WTC11 (cell line): ENCODE measurements at regions not wholly inside any gene's neighbourhood (a gene's known extent, or its start where the extent isn't known, plus 50 kb on each side); places are given as distances from the start of the nearest gene placed in this dataset.

ENCODE experiments used
- ATAC-seq: fragments of 200-7000 bp; cut with Tn5 transposase; 2 replicates; pipeline ENCODE4 v1.10.0; 2021; ENCODE audit warnings: mild to moderate bottlenecking, moderate library complexity
- CTCF ChIA-PET: fragments of 300-600 bp; sonication (Branson Sonifier 250); formaldehyde crosslinking; loops from one replicate; lab custom pipeline; 2021; ENCODE audit warnings: antibody characterized with exemption; lab: Charles Lee
- POLR2A ChIA-PET: fragments of 350-600 bp; sonication (Branson Sonifier 250); formaldehyde crosslinking; loops from one replicate; lab custom pipeline; 2021; ENCODE audit warnings: antibody characterized with exemption; lab: Charles Lee
- DNase-seq: peaks from one replicate; pipeline ENCODE4 v3.0.0; 2021; ENCODE audit warnings: low spot score
- H3K27ac Mint-ChIP-seq: 2 replicates; pipeline ENCODE4 v1.8.0; 2021; ENCODE audit warnings: mixed read lengths
- H3K27me3 Mint-ChIP-seq: 2 replicates; pipeline ENCODE4 v1.8.0; 2021; ENCODE audit warnings: low read depth, mild to moderate bottlenecking, moderate library complexity, mixed read lengths
- H3K36me3 Mint-ChIP-seq: 2 replicates; pipeline ENCODE4 v1.8.0; 2021; ENCODE audit warnings: mixed read lengths
- H3K4me1 Mint-ChIP-seq: 2 replicates; pipeline ENCODE4 v1.8.0; 2022; ENCODE audit warnings: mixed read lengths
- H3K4me3 Mint-ChIP-seq: 2 replicates; pipeline ENCODE4 v1.8.0; 2021; ENCODE audit warnings: mild to moderate bottlenecking, moderate library complexity, mixed read lengths
- H3K9me3 Mint-ChIP-seq: 2 replicates; pipeline ENCODE4 v1.8.0; 2021; ENCODE audit warnings: mixed read lengths
- AR ChIP-seq: fragments of 250-450 bp; sonication (Bioruptor Pico); IDR thresholded peaks from 2 replicates; pipeline ENCODE4 v1.9.0; 2021; ENCODE audit warnings: mild to moderate bottlenecking
- ELF4 ChIP-seq: sonication (generic); formaldehyde crosslinking; IDR thresholded peaks from 2 replicates; pipeline ENCODE4 v1.8.1; 2022; ENCODE audit warnings: low read depth, mild to moderate bottlenecking, moderate library complexity, missing genetic modification reagents
- ESRRA ChIP-seq: sonication (generic); formaldehyde crosslinking; IDR thresholded peaks from 2 replicates; pipeline ENCODE4 v1.8.1; 2022; ENCODE audit warnings: mild to moderate bottlenecking, missing genetic modification reagents, borderline replicate concordance
- IRF2 ChIP-seq: sonication (generic); formaldehyde crosslinking; IDR thresholded peaks from 2 replicates; pipeline ENCODE4 v1.8.0; 2022; ENCODE audit warnings: low read depth, missing genetic modification reagents, borderline replicate concordance
- JAZF1 ChIP-seq: fragments of 250-450 bp; sonication (Bioruptor Pico); IDR thresholded peaks from 2 replicates; pipeline ENCODE4 v1.9.0; 2021; ENCODE audit warnings: moderate library complexity, mild to moderate bottlenecking, inconsistent platforms
- NFATC4 ChIP-seq: fragments of 250-450 bp; sonication (Bioruptor Pico); IDR thresholded peaks from 2 replicates; pipeline ENCODE4 v1.9.0; 2021; ENCODE audit warnings: mild to moderate bottlenecking
- RELA ChIP-seq: sonication (generic); formaldehyde crosslinking; IDR thresholded peaks from 2 replicates; pipeline ENCODE4 v1.8.1; 2022; ENCODE audit warnings: missing genetic modification reagents, mild to moderate bottlenecking, borderline replicate concordance
- SMAD3 ChIP-seq: sonication (generic); formaldehyde crosslinking; IDR thresholded peaks from 2 replicates; pipeline ENCODE4 v1.8.0; 2022; ENCODE audit warnings: missing genetic modification reagents, mild to moderate bottlenecking, borderline replicate concordance
- USF2 ChIP-seq: sonication (generic); formaldehyde crosslinking; IDR thresholded peaks from 2 replicates; pipeline ENCODE4 v1.8.1; 2023; ENCODE audit warnings: mild to moderate bottlenecking, missing genetic modification reagents, moderate library complexity
- ZNF121 ChIP-seq: sonication (generic); formaldehyde crosslinking; IDR thresholded peaks from 2 replicates; pipeline ENCODE4 v1.8.0; 2023; ENCODE audit warnings: missing genetic modification reagents
- ZNF263 ChIP-seq: sonication (generic); formaldehyde crosslinking; IDR thresholded peaks from 2 replicates; pipeline ENCODE4 v1.8.1; 2022; ENCODE audit warnings: low read depth, mild to moderate bottlenecking, moderate library complexity, missing genetic modification reagents
- TF ChIP-seq, protein P1 (sequence below): sonication (generic); formaldehyde crosslinking; conservative IDR thresholded peaks from 2 replicates; pipeline ENCODE4 v1.8.1; 2023; ENCODE audit warnings: mild to moderate bottlenecking, low read depth, missing genetic modification reagents, moderate library complexity
- TF ChIP-seq, protein P2 (sequence below): sonication (generic); formaldehyde crosslinking; IDR thresholded peaks from 2 replicates; pipeline ENCODE4 v1.8.0; 2022; ENCODE audit warnings: mild to moderate bottlenecking, missing genetic modification reagents
- TF ChIP-seq, protein P3 (sequence below): sonication (generic); formaldehyde crosslinking; IDR thresholded peaks from 2 replicates; pipeline ENCODE4 v1.8.0; 2023; ENCODE audit warnings: missing genetic modification reagents
- TF ChIP-seq, protein P4 (sequence below): sonication (generic); formaldehyde crosslinking; IDR thresholded peaks from 2 replicates; pipeline ENCODE4 v1.8.1; 2023; ENCODE audit warnings: mild to moderate bottlenecking, missing genetic modification reagents, moderate library complexity
- TF ChIP-seq, protein P5 (sequence below): sonication (generic); formaldehyde crosslinking; IDR thresholded peaks from 2 replicates; pipeline ENCODE4 v1.8.1; 2022; ENCODE audit warnings: mild to moderate bottlenecking, moderate library complexity, missing genetic modification reagents

- TF ChIP-seq, protein P1, sequence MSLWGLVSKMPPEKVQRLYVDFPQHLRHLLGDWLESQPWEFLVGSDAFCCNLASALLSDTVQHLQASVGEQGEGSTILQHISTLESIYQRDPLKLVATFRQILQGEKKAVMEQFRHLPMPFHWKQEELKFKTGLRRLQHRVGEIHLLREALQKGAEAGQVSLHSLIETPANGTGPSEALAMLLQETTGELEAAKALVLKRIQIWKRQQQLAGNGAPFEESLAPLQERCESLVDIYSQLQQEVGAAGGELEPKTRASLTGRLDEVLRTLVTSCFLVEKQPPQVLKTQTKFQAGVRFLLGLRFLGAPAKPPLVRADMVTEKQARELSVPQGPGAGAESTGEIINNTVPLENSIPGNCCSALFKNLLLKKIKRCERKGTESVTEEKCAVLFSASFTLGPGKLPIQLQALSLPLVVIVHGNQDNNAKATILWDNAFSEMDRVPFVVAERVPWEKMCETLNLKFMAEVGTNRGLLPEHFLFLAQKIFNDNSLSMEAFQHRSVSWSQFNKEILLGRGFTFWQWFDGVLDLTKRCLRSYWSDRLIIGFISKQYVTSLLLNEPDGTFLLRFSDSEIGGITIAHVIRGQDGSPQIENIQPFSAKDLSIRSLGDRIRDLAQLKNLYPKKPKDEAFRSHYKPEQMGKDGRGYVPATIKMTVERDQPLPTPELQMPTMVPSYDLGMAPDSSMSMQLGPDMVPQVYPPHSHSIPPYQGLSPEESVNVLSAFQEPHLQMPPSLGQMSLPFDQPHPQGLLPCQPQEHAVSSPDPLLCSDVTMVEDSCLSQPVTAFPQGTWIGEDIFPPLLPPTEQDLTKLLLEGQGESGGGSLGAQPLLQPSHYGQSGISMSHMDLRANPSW = no peak
- TF ChIP-seq, all 79 proteins: peak for 0
Measured at GRCh38 chrX:45758738-45759397, 558.2 kb upstream of the DIPK2B start (continued).

DNA sequence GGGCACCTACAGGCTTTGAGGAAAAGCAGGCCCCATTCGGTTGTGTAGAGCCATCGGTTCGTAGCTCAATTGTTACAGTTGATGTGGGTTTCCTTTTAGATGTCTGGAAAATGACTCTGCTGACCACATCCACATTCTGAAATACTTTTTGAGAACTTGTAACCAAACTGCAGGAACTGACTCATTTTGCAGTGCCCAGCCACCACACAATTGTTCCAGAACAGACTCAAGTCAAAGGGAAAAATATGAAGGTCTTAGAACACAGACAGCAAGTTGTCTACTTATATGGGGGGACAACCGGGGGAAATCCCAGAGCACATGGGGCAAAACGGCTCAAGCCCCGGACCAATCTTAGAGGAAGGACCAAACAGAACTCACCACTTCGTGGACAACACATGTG, 557.6 kb upstream of the DIPK2B start:
- ChIA-PET CTCF (no interaction called here), POLR2A (no interaction called here)
- no peak overlapping the region for H3K27ac Mint-ChIP-seq
- no peaks in the 10 kb centered on the region for H3K9me3 Mint-ChIP-seq
- H3K36me3 Mint-ChIP-seq = peaks cover 12% of the 10 kb centered on the region; the same call in 1 of the 2 replicates
- TF ChIP-seq, protein P2, sequence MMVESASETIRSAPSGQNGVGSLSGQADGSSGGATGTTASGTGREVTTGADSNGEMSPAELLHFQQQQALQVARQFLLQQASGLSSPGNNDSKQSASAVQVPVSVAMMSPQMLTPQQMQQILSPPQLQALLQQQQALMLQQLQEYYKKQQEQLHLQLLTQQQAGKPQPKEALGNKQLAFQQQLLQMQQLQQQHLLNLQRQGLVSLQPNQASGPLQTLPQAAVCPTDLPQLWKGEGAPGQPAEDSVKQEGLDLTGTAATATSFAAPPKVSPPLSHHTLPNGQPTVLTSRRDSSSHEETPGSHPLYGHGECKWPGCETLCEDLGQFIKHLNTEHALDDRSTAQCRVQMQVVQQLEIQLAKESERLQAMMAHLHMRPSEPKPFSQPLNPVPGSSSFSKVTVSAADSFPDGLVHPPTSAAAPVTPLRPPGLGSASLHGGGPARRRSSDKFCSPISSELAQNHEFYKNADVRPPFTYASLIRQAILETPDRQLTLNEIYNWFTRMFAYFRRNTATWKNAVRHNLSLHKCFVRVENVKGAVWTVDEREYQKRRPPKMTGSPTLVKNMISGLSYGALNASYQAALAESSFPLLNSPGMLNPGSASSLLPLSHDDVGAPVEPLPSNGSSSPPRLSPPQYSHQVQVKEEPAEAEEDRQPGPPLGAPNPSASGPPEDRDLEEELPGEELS (CRISPR knock-in tag) = no peak
- TF ChIP-seq, protein P3, sequence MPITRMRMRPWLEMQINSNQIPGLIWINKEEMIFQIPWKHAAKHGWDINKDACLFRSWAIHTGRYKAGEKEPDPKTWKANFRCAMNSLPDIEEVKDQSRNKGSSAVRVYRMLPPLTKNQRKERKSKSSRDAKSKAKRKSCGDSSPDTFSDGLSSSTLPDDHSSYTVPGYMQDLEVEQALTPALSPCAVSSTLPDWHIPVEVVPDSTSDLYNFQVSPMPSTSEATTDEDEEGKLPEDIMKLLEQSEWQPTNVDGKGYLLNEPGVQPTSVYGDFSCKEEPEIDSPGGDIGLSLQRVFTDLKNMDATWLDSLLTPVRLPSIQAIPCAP (CRISPR knock-in tag) = no peak
- TF ChIP-seq ZNF263 (CRISPR knock-in tag) (no peak), ELF4 (CRISPR knock-in tag) (no peak), ZNF121 (CRISPR knock-in tag) (no peak), NFATC4 (CRISPR knock-in tag) (no peak)
- TF ChIP-seq, protein P4, sequence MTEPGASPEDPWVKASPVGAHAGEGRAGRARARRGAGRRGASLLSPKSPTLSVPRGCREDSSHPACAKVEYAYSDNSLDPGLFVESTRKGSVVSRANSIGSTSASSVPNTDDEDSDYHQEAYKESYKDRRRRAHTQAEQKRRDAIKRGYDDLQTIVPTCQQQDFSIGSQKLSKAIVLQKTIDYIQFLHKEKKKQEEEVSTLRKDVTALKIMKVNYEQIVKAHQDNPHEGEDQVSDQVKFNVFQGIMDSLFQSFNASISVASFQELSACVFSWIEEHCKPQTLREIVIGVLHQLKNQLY = no peak
- TF ChIP-seq, all 79 proteins: peak for 0
- H3K4me1 Mint-ChIP-seq = peaks cover 46% of the 10 kb centered on the region
- no peaks in the 10 kb centered on the region for H3K27me3 Mint-ChIP-seq
- no peak overlapping the region for H3K4me3 Mint-ChIP-seq
- DNase-seq (no peak), ATAC-seq (no peak)

DNA sequence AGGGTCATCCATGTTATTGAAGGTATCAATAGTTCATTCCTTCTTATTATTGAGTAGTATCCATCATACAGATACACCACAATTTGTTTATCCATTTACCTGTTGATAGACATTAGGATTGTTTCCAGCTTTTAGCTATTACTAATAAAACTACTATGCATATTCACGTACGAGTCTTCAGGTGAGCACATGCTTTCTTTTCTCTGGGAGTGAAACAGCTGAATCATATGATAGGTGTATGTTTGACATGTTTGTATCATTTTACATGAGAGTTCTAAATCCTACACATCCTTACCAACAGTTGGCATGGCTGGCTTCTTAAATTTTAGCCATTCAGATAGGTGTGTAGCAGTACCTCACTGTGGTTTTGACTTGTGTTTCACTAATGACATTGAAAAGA, 556.6 kb upstream of the DIPK2B start:
- Mint-ChIP-seq H3K36me3 (peaks cover 12% of the 10 kb centered on the region; the same call in 1 of the 2 replicates), H3K4me3 (no peak overlapping the region), H3K4me1 (peaks cover 36% of the 10 kb centered on the region), H3K9me3 (no peaks in the 10 kb centered on the region), H3K27ac (no peak overlapping the region), H3K27me3 (no peaks in the 10 kb centered on the region)
- no peak for DNase-seq
- no peak for ATAC-seq
- TF ChIP-seq IRF2 (CRISPR knock-in tag) (no peak), AR (CRISPR knock-in tag) (no peak), ESRRA (CRISPR knock-in tag) (no peak), SMAD3 (CRISPR knock-in tag) (no peak), JAZF1 (CRISPR knock-in tag) (no peak), USF2 (CRISPR knock-in tag) (no peak), RELA (CRISPR knock-in tag) (no peak)
- TF ChIP-seq, protein P5, sequence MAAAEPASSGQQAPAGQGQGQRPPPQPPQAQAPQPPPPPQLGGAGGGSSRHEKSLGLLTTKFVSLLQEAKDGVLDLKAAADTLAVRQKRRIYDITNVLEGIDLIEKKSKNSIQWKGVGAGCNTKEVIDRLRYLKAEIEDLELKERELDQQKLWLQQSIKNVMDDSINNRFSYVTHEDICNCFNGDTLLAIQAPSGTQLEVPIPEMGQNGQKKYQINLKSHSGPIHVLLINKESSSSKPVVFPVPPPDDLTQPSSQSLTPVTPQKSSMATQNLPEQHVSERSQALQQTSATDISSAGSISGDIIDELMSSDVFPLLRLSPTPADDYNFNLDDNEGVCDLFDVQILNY (CRISPR knock-in tag) = no peak
- CTCF ChIA-PET = no interaction called here
- POLR2A ChIA-PET = no interaction called here
